ENCODE measurements at regions not wholly inside any gene's neighbourhood (a gene's known extent, or its start where the extent isn't known, plus 50 kb on each side); places are given as distances from the start of the nearest gene placed in this dataset.
"Not testable (repeated sequence)": the region's sequence is repeated elsewhere in the genome, so short reads cannot be mapped to it uniquely, and the experiment has no call there.

DNA sequence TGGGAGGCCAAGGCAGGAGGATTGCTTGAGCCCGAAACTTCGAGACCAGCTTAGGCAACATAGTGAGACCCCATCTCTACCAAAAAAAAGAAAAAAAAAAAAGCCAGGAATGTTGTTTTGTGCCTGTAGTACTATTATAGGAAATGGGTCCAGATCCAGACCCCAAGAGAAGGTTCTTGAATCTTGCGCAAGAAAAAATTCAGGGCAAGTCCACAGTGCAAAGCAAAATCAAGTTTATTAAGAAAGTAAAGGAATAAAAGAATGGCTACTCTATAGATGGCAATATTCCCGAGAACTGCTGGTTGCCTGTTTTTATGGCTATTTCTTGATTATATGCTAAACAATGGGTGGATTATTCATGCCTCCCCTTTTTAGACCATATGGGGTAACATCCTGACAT, 51.2 kb upstream of the RDX start:
- H3K4me1 ChIP-seq (ENCODE audit: insufficient read depth, low read length): peaks cover 42% of the 10 kb centered on the region
- H3K36me3 ChIP-seq (ENCODE audit: insufficient read depth, low read length): no peaks in the 10 kb centered on the region
- ChIA-PET POLR2A (ENCODE audit: partially characterized antibody) (no interaction called here), CTCF (ENCODE audit: partially characterized antibody) (no interaction called here)
- Mint-ChIP-seq H3K27ac (peak overlapping the region in 3 of 7 donors; percentile 16 to 20 (median 19)), H3K4me3 (no peak overlapping the region), H3K4me1 (peaks cover 29 to 49% (median 31%) of the 10 kb centered on the region in 4 donors), H3K9me3 (peaks cover 0 to 5% (median 0%) of the 10 kb centered on the region in 8 donors), H3K36me3 (no peaks in the 10 kb centered on the region), H3K27me3 (no peaks in the 10 kb centered on the region)
- no peak overlapping the region for H3K27ac ChIP-seq (ENCODE audit: low read depth, low read length)
- intact Hi-C loops (cut with micrococcal nuclease): loop anchor here (5.0 kb wide), 1 partner anchor 50 kb away; the partner anchor contains the start of gene RDX
- H3K9me3 ChIP-seq (ENCODE audit: control insufficient read depth in 1 of 2, low read length in 2 of 2): no peaks in the 10 kb centered on the region
- DNase-seq: no peak
- H3K27me3 ChIP-seq (ENCODE audit: insufficient read depth, low read length): no peaks in the 10 kb centered on the region
- no peak overlapping the region for H3K4me3 ChIP-seq (ENCODE audit: low read length in 2 of 2)

DNA sequence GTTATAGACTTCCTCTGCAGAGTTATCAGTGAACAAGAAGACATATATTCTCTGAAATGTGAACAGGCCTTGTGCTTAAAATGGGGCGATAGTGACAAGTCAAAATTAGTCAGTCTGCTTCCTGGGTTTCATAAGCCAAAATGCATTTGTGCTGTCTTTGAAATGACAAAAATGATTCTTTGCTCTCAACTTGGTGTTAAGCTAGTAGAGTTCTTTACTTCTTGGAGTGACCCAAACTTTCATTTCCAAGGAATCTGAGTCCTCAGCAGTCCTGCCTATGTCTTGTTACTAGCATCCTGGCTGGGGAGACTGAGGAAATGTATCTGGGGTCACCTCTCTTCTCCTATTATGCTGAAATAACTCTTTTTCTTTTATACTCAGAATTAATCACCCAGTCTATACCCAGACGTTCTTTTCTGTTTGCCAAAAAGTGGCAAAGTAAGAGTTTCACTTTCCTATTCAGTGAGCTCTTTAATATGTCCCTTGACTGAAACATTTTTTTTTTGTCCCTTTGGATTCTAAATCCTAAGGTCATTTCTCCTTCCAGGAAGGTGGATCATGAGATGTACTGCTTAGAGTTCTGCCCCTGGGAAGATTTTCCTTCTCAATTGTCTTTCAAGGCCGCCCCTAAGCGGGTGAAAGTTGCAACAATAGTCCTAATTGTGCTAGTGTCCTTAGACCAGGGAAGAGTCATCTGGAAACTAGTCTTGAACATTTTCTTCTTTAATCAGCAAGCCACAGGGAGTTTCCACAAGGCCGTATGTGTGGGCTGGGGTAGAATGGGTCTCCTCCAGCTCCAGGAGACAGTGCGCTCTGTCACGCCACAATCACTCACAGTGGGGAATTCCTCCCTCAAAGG, 53.0 kb upstream of the RDX start:
- peaks cover 29 to 44% (median 31%) of the 10 kb centered on the region in 4 donors for H3K4me1 Mint-ChIP-seq
- intact Hi-C loops (cut with micrococcal nuclease): loop anchor here (5.0 kb wide), 1 partner anchor 52 kb away; the partner anchor contains the start of gene RDX
- DNase-seq: peak in 1 of 5 donors; percentile 4

DNA sequence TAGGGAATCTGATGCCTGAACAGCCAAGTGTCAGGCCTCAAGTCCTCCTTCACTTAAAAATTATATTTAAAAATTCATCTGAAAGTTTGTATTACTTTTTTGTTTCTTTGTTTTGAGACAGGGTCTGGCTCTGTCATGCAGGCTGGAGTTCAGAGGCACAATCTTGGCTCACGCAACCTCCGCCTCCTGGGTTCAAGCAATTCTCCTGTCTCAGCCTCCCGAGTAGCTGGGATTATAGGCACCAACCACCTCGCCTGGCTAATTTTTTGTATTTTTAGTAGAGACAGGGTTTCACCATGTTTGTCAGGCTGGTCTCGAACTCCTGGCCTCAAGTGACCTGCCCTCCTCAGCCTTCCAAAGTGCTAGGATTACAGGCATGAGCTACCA, 53.6 kb upstream of the RDX start:
- intact Hi-C loops (cut with micrococcal nuclease): loop anchor here (5.0 kb wide), 1 partner anchor 53 kb away; the partner anchor contains the start of gene RDX
- H3K4me3 ChIP-seq (ENCODE audit: low read length in 2 of 2): peak overlapping the region in 1 of 2 donors; percentile 5
- H3K9me3 Mint-ChIP-seq; H3K36me3 Mint-ChIP-seq; H3K36me3 ChIP-seq (ENCODE audit: insufficient read depth, low read length); H3K27me3 ChIP-seq (ENCODE audit: insufficient read depth, low read length); DNase-seq; H3K27ac ChIP-seq (ENCODE audit: low read depth, low read length); H3K9me3 ChIP-seq (ENCODE audit: control insufficient read depth in 1 of 2, low read length in 2 of 2); H3K27me3 Mint-ChIP-seq: not testable (repeated sequence)
- Mint-ChIP-seq H3K4me1 (peaks cover 26 to 41% (median 32%) of the 10 kb centered on the region in 4 donors), H3K27ac (peak overlapping the region in 3 of 7 donors; percentile 47 to 84 (median 81)), H3K4me3 (peak overlapping the region in 2 of 8 donors; percentile 72 to 85)
- ChIA-PET CTCF (ENCODE audit: partially characterized antibody) (interaction anchor here (1.3 to 2.2 kb wide), 3 partner anchors 17 to 149 kb away, joined by 3 to 10 read pairs (median 3); no protein-coding TSS in a partner anchor), POLR2A (ENCODE audit: partially characterized antibody) (interaction anchor here (0.8 to 1.8 kb wide), 3 partner anchors 11 to 54 kb away, joined by 3 to 5 read pairs (median 5); partner anchors contain the start of gene RDX)
- H3K4me1 ChIP-seq (ENCODE audit: insufficient read depth, low read length): peaks cover 40% of the 10 kb centered on the region

More for the DNA sequence above, 53.0 kb upstream of the RDX start:
- Mint-ChIP-seq H3K4me3 (peak overlapping the region; percentile 25 to 85 (median 68)), H3K27me3 (no peaks in the 10 kb centered on the region), H3K36me3 (no peaks in the 10 kb centered on the region), H3K27ac (peak overlapping the region; percentile 47 to 85 (median 81)), H3K9me3 (peaks cover 0 to 2% (median 0%) of the 10 kb centered on the region in 8 donors)
- POLR2A ChIA-PET (ENCODE audit: partially characterized antibody): interaction anchor here (0.8 to 1.8 kb wide), 3 partner anchors 10 to 53 kb away, joined by 3 to 5 read pairs (median 5); partner anchors contain the start of gene RDX
- no peaks in the 10 kb centered on the region for H3K9me3 ChIP-seq (ENCODE audit: control insufficient read depth in 1 of 2, low read length in 2 of 2)
- no peaks in the 10 kb centered on the region for H3K36me3 ChIP-seq (ENCODE audit: insufficient read depth, low read length)
- CTCF ChIA-PET (ENCODE audit: partially characterized antibody): interaction anchor here (0.6 to 2.2 kb wide), 4 partner anchors 17 to 148 kb away, joined by 3 to 10 read pairs (median 3); no protein-coding TSS in a partner anchor
- no peak overlapping the region for H3K27ac ChIP-seq (ENCODE audit: low read depth, low read length)
- H3K4me1 ChIP-seq (ENCODE audit: insufficient read depth, low read length): peaks cover 42% of the 10 kb centered on the region
- peak overlapping the region in 1 of 2 donors; percentile 5 for H3K4me3 ChIP-seq (ENCODE audit: low read length in 2 of 2)
- no peaks in the 10 kb centered on the region for H3K27me3 ChIP-seq (ENCODE audit: insufficient read depth, low read length)

DNA sequence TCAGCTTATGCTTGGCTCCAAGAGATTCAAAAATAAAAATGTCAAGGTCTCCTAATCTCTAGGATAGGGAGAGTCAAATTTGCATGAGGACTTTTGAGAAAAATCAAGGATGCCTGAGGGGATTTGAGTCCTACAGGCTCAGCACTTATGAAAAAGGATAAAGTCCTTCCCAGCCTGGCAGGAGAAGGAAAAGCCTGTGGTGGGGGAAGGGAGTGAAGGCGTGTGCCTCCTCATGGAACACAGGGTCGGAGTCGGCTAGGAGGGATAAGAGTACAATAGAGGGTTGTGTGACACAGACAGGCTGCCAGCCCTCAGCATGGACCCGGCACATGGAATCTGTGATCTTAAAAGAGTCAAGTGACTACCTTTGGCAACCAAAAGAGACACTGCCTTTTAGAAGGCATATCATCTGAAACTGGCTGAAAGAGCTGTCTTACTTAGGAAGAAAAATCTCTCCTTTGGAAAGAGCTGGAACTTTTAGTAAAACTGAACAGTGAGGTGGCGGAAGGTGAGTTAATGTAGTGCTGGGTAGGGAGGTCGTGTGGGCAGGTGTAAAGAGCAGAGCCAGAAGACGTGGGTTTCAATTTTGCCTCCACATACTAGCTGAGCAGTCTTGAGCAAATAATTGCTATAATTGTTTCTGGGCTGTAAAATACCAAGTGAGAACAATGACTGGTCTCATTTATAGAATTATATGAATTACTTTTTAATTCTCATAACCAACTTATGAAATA, 58.8 kb upstream of the RDX start:
- H3K4me1 Mint-ChIP-seq: peaks cover 0 to 6% (median 2%) of the 10 kb centered on the region in 4 donors
- POLR2A ChIA-PET (ENCODE audit: partially characterized antibody): no interaction called here
- no peaks in the 10 kb centered on the region for H3K27me3 ChIP-seq (ENCODE audit: insufficient read depth, low read length)

DNA sequence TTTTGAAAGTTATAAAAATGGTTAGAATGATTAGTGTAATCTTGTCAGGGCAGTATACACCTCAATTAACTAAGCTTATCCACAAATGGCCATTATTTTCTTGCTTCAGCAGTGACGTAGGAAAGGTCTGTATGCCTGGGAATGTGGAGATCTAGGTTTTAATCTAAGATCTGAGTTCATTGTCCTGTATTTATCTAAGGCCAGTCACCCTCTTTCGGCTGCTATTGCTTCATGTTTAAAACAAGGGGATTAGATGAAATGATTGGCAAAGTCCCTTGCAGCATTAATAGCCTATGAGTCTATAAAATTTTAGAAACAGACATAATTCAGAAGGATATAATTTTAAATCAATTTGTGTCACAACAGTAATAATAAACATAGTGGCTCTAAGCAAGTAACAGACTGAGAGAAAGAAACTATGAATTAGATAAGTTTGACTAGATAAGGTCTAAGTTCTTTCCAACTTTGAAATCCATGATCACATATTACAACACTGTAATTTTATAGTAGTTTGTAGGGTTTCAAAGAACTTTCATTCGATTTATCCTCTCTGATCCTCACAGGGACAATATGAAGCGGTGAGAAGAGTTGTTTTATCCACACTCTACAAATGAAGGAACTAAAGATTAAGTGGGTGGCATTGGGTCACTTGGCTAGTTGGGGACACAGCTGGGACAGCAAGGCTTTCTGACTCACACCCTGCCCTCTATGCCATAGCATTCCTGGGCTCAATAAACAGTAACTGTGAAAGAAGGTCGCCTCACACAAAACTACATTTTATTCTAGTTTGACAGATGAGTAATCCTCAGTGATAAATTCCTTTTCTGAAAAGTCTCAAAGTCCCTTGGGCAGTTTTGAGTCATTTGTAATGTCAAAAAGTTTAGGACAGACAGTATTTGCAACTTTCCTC, 60.6 kb upstream of the RDX start:
- Histone ChIP-seq H3K36me3 (ENCODE audit: insufficient read depth, low read length) (no peaks in the 10 kb centered on the region), H3K9me3 (ENCODE audit: control insufficient read depth in 1 of 2, low read length in 2 of 2) (no peaks in the 10 kb centered on the region), H3K27ac (ENCODE audit: low read depth, low read length) (no peak overlapping the region), H3K4me1 (ENCODE audit: insufficient read depth, low read length) (no peaks in the 10 kb centered on the region), H3K4me3 (ENCODE audit: low read length in 2 of 2) (no peak overlapping the region), H3K27me3 (ENCODE audit: insufficient read depth, low read length) (no peaks in the 10 kb centered on the region)
- ChIA-PET CTCF (ENCODE audit: partially characterized antibody) (no interaction called here), POLR2A (ENCODE audit: partially characterized antibody) (no interaction called here)
- DNase-seq: no peak
- Mint-ChIP-seq H3K4me1 (peaks cover 0 to 6% (median 2%) of the 10 kb centered on the region in 4 donors), H3K27me3 (no peaks in the 10 kb centered on the region), H3K9me3 (no peaks in the 10 kb centered on the region), H3K27ac (peak overlapping the region in 1 of 7 donors; percentile 20), H3K36me3 (no peaks in the 10 kb centered on the region), H3K4me3 (no peak overlapping the region)
- intact Hi-C loops (cut with micrococcal nuclease): no loop called here

More for the DNA sequence above, 58.8 kb upstream of the RDX start:
- H3K27ac ChIP-seq (ENCODE audit: low read depth, low read length): no peak overlapping the region
- H3K36me3 ChIP-seq (ENCODE audit: insufficient read depth, low read length): no peaks in the 10 kb centered on the region
- CTCF ChIA-PET (ENCODE audit: partially characterized antibody): interaction anchor here (0.7 to 1.7 kb wide), 4 partner anchors 12 to 154 kb away, joined by 3 to 4 read pairs (median 3); no protein-coding TSS in a partner anchor
- no peaks in the 10 kb centered on the region for H3K9me3 ChIP-seq (ENCODE audit: control insufficient read depth in 1 of 2, low read length in 2 of 2)
- Mint-ChIP-seq H3K9me3 (no peaks in the 10 kb centered on the region), H3K36me3 (no peaks in the 10 kb centered on the region), H3K4me3 (no peak overlapping the region), H3K27me3 (no peaks in the 10 kb centered on the region), H3K27ac (no peak overlapping the region)
- H3K4me3 ChIP-seq (ENCODE audit: low read length in 2 of 2): no peak overlapping the region
- no peaks in the 10 kb centered on the region for H3K4me1 ChIP-seq (ENCODE audit: insufficient read depth, low read length)
- intact Hi-C loops (cut with micrococcal nuclease): no loop called here
- DNase-seq: no peak

DNA sequence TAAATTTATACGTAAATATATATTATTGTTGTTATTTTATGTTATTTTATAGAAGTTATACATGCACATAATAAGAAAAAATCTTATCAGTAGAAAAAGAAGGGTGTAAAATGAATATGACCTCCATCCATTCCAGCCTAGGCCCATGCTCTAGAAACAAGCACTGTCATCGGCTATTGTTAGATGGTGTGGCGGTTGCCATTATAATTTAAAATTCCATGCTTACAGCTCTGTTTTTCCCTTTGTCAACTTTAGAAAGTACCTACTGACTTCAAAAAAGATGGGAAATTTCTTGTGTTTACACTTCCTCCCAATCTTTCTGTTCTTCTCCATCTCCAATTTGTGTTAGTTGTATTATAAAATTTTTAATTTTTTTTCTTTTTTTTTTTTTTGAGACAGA, 61.9 kb upstream of the RDX start:
- Mint-ChIP-seq H3K4me1 (peaks cover 0 to 6% (median 2%) of the 10 kb centered on the region in 4 donors), H3K27me3 (no peaks in the 10 kb centered on the region), H3K4me3 (no peak overlapping the region), H3K36me3 (no peaks in the 10 kb centered on the region), H3K9me3 (no peaks in the 10 kb centered on the region), H3K27ac (no peak overlapping the region)
- Histone ChIP-seq H3K27ac (ENCODE audit: low read depth, low read length) (no peak overlapping the region), H3K4me1 (ENCODE audit: insufficient read depth, low read length) (no peaks in the 10 kb centered on the region), H3K4me3 (ENCODE audit: low read length in 2 of 2) (no peak overlapping the region), H3K27me3 (ENCODE audit: insufficient read depth, low read length) (no peaks in the 10 kb centered on the region), H3K9me3 (ENCODE audit: control insufficient read depth in 1 of 2, low read length in 2 of 2) (no peaks in the 10 kb centered on the region), H3K36me3 (ENCODE audit: insufficient read depth, low read length) (no peaks in the 10 kb centered on the region)
- ChIA-PET CTCF (ENCODE audit: partially characterized antibody) (no interaction called here), POLR2A (ENCODE audit: partially characterized antibody) (no interaction called here)
- intact Hi-C loops (cut with micrococcal nuclease): no loop called here
- no peak for DNase-seq
